Omental fat pad (tissue), 3 donors: ENCODE measurements at regions not wholly inside any gene's neighbourhood (a gene's known extent, or its start where the extent isn't known, plus 50 kb on each side); places are given as distances from the start of the nearest gene placed in this dataset.
"Not testable (repeated sequence)": the region's sequence is repeated elsewhere in the genome, so short reads cannot be mapped to it uniquely, and the experiment has no call there.

Source experiments
- ATAC-seq: fragments of 150-250 bp; one replicate; pipeline ENCODE4 v1.9.1; 2016; ENCODE audit warnings: mild to moderate bottlenecking, moderate library complexity; ENCODE audit not compliant: low FRiP score
- DNase-seq: peaks from one replicate; pipeline ENCODE4 v3.0.0-alpha.2; 2019; ENCODE audit warnings: low spot score
- CTCF ChIP-seq, 3 donors: fragments of 450-650 bp; IDR thresholded peaks; one replicate each; pipeline ENCODE4 v1.5.1; 2016 to 2017; ENCODE audit warnings: antibody characterized with exemption in 3 of 3, mild to moderate bottlenecking in 3 of 3, moderate library complexity in 2 of 3

DNA sequence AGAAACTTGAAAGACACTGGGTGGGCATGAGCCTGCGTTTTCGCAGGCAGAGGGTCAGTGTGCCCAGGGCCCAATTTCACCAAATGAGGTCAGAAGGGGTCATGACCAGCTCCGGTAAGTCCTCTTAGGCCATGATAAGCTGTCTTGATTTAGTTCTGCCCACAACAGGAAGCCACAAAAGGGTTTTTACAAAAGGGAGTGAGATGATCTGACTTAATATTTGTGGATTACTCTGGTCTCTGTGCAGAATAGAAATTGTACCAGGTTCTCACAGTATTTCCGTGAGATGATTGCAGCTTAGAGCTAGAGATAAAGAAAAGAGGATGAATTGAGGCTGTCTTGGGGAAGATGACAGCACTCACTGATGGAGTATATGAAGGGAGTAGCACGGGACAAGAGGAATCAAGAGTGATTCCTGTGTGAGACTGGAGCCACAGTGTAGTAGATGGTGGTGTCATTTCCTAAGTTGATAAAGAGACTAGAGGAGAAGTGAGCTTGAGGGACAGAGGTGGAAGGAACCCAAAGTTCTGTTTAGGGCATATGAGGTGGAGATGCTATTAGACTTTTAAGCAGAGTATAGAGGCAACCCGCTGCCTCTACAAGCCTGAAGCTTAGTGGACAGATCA, 288.3 kb upstream of the AMIGO2 start:
- TF ChIP-seq CTCF (IDR thresholded peaks at IDR 0.05): no peak
- ATAC-seq: no peak
- DNase-seq: no peak

- ATAC-seq (no peak), DNase-seq (no peak)
- no peak for TF ChIP-seq CTCF (IDR thresholded peaks at IDR 0.05)
Observed at GRCh38 chr12:47366579-47366978, 286.8 kb upstream of the AMIGO2 start.

DNA sequence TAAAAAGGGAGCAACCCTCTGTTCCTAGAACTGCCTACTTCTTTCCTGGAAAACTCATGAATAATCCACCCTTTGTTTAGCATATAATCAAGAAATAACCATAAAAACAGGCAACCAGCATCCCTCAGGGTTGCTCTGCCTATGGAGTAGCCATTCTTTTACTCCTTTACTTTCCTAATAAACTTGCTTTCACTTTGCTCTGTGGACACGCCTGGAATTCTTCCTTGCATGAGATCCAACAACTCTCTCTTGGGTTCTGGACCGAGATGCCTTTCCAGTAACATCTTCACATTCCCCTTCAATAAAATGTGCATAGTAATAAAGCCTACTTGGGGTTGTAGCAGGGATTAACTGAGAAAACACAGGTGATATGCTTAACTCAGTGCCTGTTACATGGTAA, 286.4 kb upstream of the AMIGO2 start:
- ATAC-seq (no peak), DNase-seq (no peak)
- TF ChIP-seq CTCF (IDR thresholded peaks at IDR 0.05): no peak

GRCh38 chr12:47365443-47366076, 285.8 kb upstream of the AMIGO2 start:
- ATAC-seq, DNase-seq: not testable (repeated sequence)

GRCh38 chr12:47364261-47364660, 284.5 kb upstream of the AMIGO2 start:
- ATAC-seq (no peak), DNase-seq (no peak)
- no peak for TF ChIP-seq CTCF (IDR thresholded peaks at IDR 0.05)

DNA sequence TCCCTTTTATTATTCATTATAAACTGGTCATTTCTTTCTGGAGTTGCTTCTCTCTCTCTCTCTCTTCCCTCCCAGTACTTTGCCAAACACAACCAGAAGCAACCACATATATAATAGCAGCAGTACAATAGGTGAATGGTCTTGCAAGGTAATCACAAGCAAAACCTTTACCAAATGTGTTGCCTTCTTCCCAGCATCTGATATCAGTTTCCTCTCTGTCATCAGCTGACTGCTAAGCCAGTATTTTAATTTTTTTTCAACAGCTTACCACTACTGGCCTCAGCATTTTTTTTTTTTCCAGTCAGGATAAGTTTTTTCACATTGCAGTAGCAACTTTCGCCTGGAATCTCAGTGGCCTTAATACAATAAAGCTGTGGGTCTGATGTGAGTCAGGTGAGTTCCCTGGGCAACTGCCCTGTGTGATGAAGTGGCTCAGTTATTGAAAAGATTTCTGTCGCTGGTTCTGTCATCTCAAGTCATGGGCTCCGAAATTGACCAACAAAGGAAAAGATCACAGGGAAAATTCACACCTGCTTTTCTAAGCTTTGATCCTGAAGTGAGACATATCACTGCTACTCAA, 282.5 kb upstream of the AMIGO2 start:
- no peak for DNase-seq
- ATAC-seq: no peak
- TF ChIP-seq CTCF (IDR thresholded peaks at IDR 0.05): no peak

- DNase-seq (no peak), ATAC-seq (no peak)
- TF ChIP-seq CTCF (IDR thresholded peaks at IDR 0.05): no peak
Observed at GRCh38 chr12:47361389-47362021, 281.7 kb upstream of the AMIGO2 start.
